ENCODE measurements at regions not wholly inside any gene's neighbourhood (a gene's known extent, or its start where the extent isn't known, plus 50 kb on each side); places are given as distances from the start of the nearest gene placed in this dataset.

DNA sequence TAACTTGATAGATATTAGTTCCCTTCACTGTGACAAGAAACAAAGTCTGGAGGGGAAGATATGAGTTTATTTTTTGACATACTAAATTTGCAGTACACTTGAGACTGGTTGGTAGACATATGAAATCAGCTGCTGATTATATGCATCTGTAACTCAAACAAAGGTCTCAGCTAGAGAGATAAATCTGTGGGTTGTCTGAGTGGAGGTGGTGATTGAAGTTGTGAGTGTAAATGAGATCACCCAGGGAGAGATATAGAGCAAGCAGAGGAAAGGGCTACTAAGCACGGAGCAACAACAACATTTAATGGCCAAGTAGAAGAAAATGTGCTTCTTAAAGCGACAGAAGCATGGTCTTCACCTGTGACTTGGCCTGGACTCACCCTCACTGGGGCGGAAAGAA, 173.2 kb upstream of the EYA4 start:
- Histone ChIP-seq H3K4me2 (ENCODE audit: insufficient read depth in 1 of 2, low read depth in 2 of 2, low read length in 2 of 2) (no peak overlapping the region), H4K8ac (ENCODE audit: extremely low read depth, insufficient read depth, low read length) (no peak overlapping the region), H3K14ac (ENCODE audit: insufficient read length) (no peak overlapping the region), H4K20me1 (replicated peaks in 1 of 2; ENCODE audit: control insufficient read depth in 1 of 2, insufficient read depth in 2 of 2, low read length in 2 of 2) (no peaks in the 10 kb centered on the region), H3K27me3 (replicated peaks in 1 of 4; ENCODE audit: control insufficient read depth in 3 of 4, extremely low read depth in 1 of 4, insufficient read depth in 3 of 4, low read length in 3 of 4) (no peaks in the 10 kb centered on the region), H3K4me1 (replicated peaks in 1 of 4; ENCODE audit: control insufficient read depth in 3 of 4, insufficient read depth in 4 of 4, low read length in 3 of 4) (no peaks in the 10 kb centered on the region), H3K4me3 (ENCODE audit: extremely low read depth in 1 of 4, insufficient read depth in 2 of 4, low read depth in 3 of 4, low read length in 4 of 4) (no peak overlapping the region), H3K18ac (ENCODE audit: extremely low read depth, low read length) (no peak overlapping the region), H2AK5ac (ENCODE audit: low read depth, low read length) (no peak overlapping the region), H2AFZ (ENCODE audit: low read length) (0 out of 2 replicates have a peak overlapping the region, but pooled peaks have one; percentile 40), H3K79me2 (ENCODE audit: control insufficient read depth in 1 of 2, insufficient read depth in 2 of 2, low read length in 2 of 2) (no peaks in the 10 kb centered on the region), H2BK15ac (ENCODE audit: low read length) (no peak overlapping the region), H3K9ac (replicated peaks in 1 of 4; ENCODE audit: extremely low read depth in 1 of 4, low read depth in 3 of 4, low read length in 3 of 4) (no peak overlapping the region), H3K27ac (ENCODE audit: low read depth, low read length) (no peak overlapping the region), H3K23ac (ENCODE audit: insufficient read length) (no peak overlapping the region), H4K5ac (ENCODE audit: insufficient read length, low read depth, low read length) (no peak overlapping the region), H2BK5ac (ENCODE audit: low read depth, low read length) (no peak overlapping the region), H3K36me3 (ENCODE audit: control insufficient read depth in 2 of 4, insufficient read depth in 4 of 4, low read length in 3 of 4) (no peaks in the 10 kb centered on the region), H3K79me1 (ENCODE audit: low read depth, low read length) (no peaks in the 10 kb centered on the region), H3K9me3 (ENCODE audit: insufficient read depth in 2 of 2, low read depth in 1 of 2, low read length in 1 of 2) (no peaks in the 10 kb centered on the region), H3K4ac (replicated peaks; ENCODE audit: insufficient read length, low read depth, low read length) (no peak overlapping the region), H3K23me2 (ENCODE audit: low read depth, low read length) (no peaks in the 10 kb centered on the region), H4K91ac (replicated peaks; ENCODE audit: insufficient read length, low read length) (no peak overlapping the region), H3K56ac (replicated peaks; ENCODE audit: insufficient read length, low read depth, low read length) (no peak overlapping the region), H2BK120ac (replicated peaks; ENCODE audit: low read depth, low read length) (no peak overlapping the region), H2BK20ac (ENCODE audit: low read length) (no peak overlapping the region), H2BK12ac (ENCODE audit: low read depth, low read length) (no peak overlapping the region)
- CTCF ChIA-PET (ENCODE audit: partially characterized antibody): interaction anchor here (0.7 to 1.4 kb wide), 2 partner anchors 13 to 46 kb away, joined by 3 to 5 read pairs; no protein-coding TSS in a partner anchor
- FAIRE-seq (no peak), DNase-seq (ENCODE audit: low read depth in 1 of 2, low spot score in 2 of 2) (no peak)
- POLR2A ChIA-PET (ENCODE audit: partially characterized antibody): no interaction called here
- 83% methylated on average over 3 of the region's 3 CpGs; no CpG with 5 or more reads in 1 of the 2 experiments for WGBS, 2 experiments (ENCODE audit: extremely low coverage in 1 of 2, insufficient coverage in 1 of 2, insufficient read length in 1 of 2, insufficient replicate concordance in 2 of 2, low coverage in 1 of 2, low lambda C conversion rate in 2 of 2, missing lambda C conversion rate in 1 of 2)
- no peak for TF ChIP-seq PHF8 (conservative IDR thresholded peaks at IDR 0.05; ENCODE audit: low read depth, low read length)

All from H1 (cell line).